AG10803 (cell line): ENCODE measurements at regions not wholly inside any gene's neighbourhood (a gene's known extent, or its start where the extent isn't known, plus 50 kb on each side); places are given as distances from the start of the nearest gene placed in this dataset.

Source experiments
- DNase-seq: peaks from one replicate; pipeline ENCODE4 v3.0.0; 2010; ENCODE audit warnings: low read depth
- H3K4me3 ChIP-seq: 2 replicates; pipeline ENCODE4 v1.5.1; 2011; ENCODE audit warnings: mild to moderate bottlenecking, low read length, control low read depth
- TF ChIP-seq, protein P1 (sequence below): conservative IDR thresholded peaks from 2 replicates; pipeline ENCODE4 v1.5.1; 2011; ENCODE audit warnings: mild to moderate bottlenecking, low read length, control low read depth, inconsistent platforms

DNA sequence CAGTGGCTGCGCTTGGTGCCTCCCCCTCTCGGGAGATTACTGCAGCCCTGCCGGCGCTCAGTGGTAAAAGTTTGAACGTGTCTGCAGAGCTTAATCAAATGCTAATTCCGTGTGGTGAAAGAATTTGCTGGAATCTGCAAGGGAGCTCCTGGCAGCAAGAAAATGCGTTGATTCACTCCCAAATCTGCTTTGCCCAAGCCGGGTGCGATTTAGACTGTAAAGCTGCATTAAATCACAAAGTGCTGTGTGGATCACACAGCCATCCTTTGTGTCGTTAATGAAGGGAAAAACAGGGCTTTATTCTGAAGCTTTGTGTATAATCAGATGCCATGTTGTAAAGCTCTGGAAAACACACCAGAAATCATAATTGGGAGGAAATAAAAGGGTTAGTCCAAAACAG lies 444.1 kb downstream of the BCOR start:
- no peak overlapping the region for H3K4me3 ChIP-seq
- DNase-seq: peak; percentile 51
- TF ChIP-seq, protein P1, sequence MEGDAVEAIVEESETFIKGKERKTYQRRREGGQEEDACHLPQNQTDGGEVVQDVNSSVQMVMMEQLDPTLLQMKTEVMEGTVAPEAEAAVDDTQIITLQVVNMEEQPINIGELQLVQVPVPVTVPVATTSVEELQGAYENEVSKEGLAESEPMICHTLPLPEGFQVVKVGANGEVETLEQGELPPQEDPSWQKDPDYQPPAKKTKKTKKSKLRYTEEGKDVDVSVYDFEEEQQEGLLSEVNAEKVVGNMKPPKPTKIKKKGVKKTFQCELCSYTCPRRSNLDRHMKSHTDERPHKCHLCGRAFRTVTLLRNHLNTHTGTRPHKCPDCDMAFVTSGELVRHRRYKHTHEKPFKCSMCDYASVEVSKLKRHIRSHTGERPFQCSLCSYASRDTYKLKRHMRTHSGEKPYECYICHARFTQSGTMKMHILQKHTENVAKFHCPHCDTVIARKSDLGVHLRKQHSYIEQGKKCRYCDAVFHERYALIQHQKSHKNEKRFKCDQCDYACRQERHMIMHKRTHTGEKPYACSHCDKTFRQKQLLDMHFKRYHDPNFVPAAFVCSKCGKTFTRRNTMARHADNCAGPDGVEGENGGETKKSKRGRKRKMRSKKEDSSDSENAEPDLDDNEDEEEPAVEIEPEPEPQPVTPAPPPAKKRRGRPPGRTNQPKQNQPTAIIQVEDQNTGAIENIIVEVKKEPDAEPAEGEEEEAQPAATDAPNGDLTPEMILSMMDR: no peak; the same call in 1 of the 2 replicates

DNA sequence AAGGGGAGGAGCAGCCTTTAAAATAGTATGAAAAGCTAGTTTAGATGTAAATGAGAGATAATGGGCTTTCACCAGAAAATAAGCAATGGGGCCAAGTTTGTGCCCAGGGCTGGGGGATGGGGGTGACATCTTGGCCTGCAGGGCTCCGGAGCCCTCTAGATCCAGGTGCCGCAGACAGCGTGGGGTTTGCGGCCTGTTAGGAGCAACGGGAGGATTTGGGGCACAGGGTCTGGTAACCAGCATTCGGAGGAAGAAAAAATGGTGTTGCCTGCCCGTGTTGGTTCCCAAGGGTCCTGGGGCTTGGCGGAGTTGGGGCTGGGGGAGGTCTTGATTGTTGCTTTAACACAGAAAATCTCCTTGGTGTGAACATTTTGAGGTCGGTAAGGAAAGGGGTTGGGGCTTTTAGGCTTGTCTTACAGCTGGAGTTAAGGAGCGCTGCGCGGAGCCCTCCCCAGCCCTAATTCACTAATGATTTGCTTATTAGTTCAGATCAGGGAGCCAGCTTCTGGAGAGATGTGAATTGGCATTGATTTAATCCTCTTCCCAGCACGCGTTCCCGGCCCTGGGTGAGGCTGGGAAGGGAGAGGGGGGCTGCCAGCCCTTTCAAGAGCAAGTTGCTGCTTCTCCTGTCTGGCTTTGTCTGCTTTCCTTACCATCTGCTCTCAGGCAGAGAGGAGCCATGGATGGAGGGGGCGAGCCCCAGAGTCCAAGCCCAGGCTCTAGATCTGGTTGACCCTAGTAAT lies 443.4 kb downstream of the BCOR start:
- TF ChIP-seq, protein P1: no peak
- DNase-seq: no peak
- no peak overlapping the region for H3K4me3 ChIP-seq

DNA sequence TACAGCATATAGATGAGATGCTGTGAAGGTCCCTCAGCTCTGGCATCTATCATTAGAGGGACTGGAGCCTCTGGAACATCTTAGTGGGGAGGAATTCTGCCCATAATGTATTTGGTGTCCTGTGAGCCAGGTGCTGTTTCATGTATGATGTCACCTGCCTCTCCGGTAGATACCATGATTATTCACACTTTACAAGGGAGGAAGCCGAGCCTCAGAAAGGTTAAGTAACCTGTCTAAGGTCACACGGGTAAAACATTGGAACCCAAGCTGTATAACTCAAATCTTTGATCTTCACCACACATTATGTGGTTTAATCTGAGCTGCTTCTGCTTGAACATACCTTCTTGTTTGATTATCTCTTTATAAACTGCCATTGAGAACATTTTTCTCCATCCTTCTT lies 442.8 kb downstream of the BCOR start:
- no peak for DNase-seq
- TF ChIP-seq, protein P1: no peak
- no peak overlapping the region for H3K4me3 ChIP-seq

DNA sequence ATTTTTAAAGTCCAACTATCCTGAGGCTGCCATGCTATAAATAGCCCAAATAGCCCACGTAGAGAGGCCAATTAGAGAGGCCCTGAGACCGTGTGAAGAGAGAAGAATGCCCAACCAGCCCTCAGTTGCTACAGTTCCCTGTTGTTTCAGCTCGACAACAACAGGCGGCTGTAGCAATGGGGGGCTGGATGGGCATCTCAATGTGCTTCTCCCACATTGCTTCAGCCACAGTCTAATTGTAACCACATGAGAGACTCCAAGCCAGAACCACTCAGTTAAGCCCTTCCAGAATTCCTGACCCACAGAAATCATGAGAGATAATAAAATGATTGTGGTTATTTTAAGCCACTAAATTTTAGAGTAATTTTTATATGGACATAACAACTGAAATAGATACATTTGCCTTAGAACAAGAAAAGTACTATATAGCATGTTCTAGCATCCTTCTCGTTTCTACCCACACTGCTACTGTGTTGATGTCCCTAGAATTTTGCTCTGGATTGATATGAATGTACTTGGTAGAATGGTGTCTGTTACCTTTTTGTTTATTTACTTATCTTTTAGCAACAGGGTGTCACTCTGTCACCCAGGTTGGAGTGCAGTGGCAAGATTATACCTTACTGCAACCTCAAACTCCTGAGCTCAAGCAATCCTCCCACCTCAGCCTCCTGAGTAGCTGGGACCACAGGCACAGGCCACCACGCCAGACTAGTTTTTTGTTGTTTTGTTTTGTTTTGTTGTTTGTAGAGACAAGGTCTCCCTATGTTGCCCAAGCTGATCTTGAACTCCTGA lies 436.4 kb downstream of the BCOR start:
- TF ChIP-seq, protein P1: no peak
- peak; percentile 76 for DNase-seq

DNA sequence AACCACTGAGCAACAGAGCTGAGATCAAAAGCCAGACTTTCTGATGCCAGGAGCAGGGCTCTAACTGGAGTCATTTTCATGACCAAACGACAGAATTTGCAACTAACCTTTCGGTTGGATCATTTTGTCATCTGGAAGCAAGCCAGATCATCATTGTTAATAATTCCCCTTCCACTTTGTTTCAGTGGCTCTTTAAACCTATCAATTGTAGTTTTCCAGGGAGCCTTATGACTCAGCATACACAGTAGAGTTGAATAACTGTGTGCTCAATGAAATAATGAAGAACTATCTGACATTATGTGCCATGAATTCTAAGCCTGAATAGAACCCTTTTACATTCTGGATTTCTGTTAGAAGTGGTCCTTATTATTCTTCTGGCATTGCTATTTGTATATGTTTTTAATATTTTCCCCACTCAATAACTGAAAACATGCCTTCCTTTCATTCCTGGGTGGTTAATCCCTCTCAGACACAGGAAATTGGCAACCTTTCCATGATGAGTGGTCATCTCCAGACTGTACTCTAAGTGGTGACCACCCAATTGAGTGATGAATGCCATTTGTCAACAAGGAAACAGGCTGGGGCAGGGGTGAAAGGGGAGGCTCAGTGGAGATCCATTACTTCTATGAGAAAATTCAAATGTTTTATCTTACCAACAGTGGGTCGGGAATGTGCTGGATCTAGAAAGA lies 431.8 kb downstream of the BCOR start:
- no peak overlapping the region for H3K4me3 ChIP-seq
- TF ChIP-seq, protein P1: no peak
- DNase-seq: peak; percentile 79

More for the DNA sequence above, 436.4 kb downstream of the BCOR start:
- H3K4me3 ChIP-seq: no peak overlapping the region

DNA sequence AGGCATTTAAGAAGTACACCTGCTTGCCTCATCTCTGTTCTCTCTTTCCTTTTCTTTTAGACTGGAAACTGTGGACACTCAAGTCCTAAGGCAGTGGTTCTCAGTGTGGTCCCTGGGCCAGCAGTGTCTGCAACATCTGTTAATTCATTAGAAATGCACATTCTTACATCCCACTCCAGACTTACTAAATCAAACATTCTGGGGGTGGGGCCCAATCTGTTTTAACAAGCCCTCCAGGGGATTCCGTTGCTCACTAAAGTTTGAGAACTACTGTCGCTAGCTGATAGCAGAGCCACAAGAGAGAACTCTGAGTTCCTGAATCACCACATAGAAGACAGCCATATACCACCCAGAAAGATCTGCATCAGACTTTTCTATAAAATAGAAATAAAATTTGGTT lies 430.6 kb downstream of the BCOR start:
- peak; percentile 42 for DNase-seq
- TF ChIP-seq, protein P1: no peak
- no peak overlapping the region for H3K4me3 ChIP-seq
